Chondrocyte (in vitro differentiated cells): ENCODE measurements at regions not wholly inside any gene's neighbourhood (a gene's known extent, or its start where the extent isn't known, plus 50 kb on each side); places are given as distances from the start of the nearest gene placed in this dataset.

Experiments
- DNase-seq: peaks from one replicate; pipeline ENCODE4 v3.0.0; 2021; ENCODE audit warnings: mixed read lengths, low spot score
- H3K27ac Mint-ChIP-seq: one replicate; pipeline ENCODE4 v1.8.0; 2021; ENCODE audit warnings: mild to moderate bottlenecking, moderate library complexity, mixed read lengths; ENCODE audit not compliant: unreplicated experiment
- H3K27me3 Mint-ChIP-seq: 2 replicates; pipeline ENCODE4 v1.8.0; 2021; ENCODE audit warnings: low read depth, mixed read lengths
- H3K36me3 Mint-ChIP-seq: 2 replicates; pipeline ENCODE4 v1.8.0; 2021; ENCODE audit warnings: low read depth, mixed read lengths
- H3K4me1 Mint-ChIP-seq: 2 replicates; pipeline ENCODE4 v1.8.0; 2021; ENCODE audit warnings: low read depth, mild to moderate bottlenecking, mixed read lengths
- H3K4me3 Mint-ChIP-seq: one replicate; pipeline ENCODE4 v1.8.0; 2021; ENCODE audit warnings: mild to moderate bottlenecking, moderate library complexity, mixed read lengths; ENCODE audit not compliant: unreplicated experiment
- H3K9me3 Mint-ChIP-seq: 2 replicates; pipeline ENCODE4 v1.8.0; 2021; ENCODE audit warnings: low read depth, mixed read lengths
- CTCF ChIP-seq: fragments of 200-600 bp; sonication (generic); IDR thresholded peaks from 2 replicates; pipeline ENCODE4 v1.5.0; 2021; ENCODE audit warnings: antibody characterized with exemption, mild to moderate bottlenecking, moderate library complexity

- no peaks in the 10 kb centered on the region for H3K4me1 Mint-ChIP-seq
- H3K9me3 Mint-ChIP-seq = peaks cover 9% of the 10 kb centered on the region
- H3K27ac Mint-ChIP-seq = no peak overlapping the region
- no peaks in the 10 kb centered on the region for H3K27me3 Mint-ChIP-seq
- H3K4me3 Mint-ChIP-seq = no peak overlapping the region
- peaks cover 2% of the 10 kb centered on the region for H3K36me3 Mint-ChIP-seq
- DNase-seq = no peak
- no peak for TF ChIP-seq CTCF
Observed at GRCh38 chr13:83365723-83366122, 516.6 kb downstream of the SLITRK1 start.

GRCh38 chr13:83355041-83355440 is 527.2 kb downstream of the SLITRK1 start:
- no peaks in the 10 kb centered on the region for H3K27me3 Mint-ChIP-seq
- no peak for DNase-seq
- peaks cover 2% of the 10 kb centered on the region for H3K9me3 Mint-ChIP-seq
- no peaks in the 10 kb centered on the region for H3K36me3 Mint-ChIP-seq
- no peak overlapping the region for H3K4me3 Mint-ChIP-seq
- TF ChIP-seq CTCF = no peak
- H3K27ac Mint-ChIP-seq = no peak overlapping the region
- no peaks in the 10 kb centered on the region for H3K4me1 Mint-ChIP-seq

GRCh38 chr13:83352391-83352790 is 529.9 kb downstream of the SLITRK1 start:
- no peaks in the 10 kb centered on the region for H3K4me1 Mint-ChIP-seq
- no peak for TF ChIP-seq CTCF
- H3K27me3 Mint-ChIP-seq = no peaks in the 10 kb centered on the region
- no peak overlapping the region for H3K4me3 Mint-ChIP-seq
- H3K9me3 Mint-ChIP-seq = no peaks in the 10 kb centered on the region
- H3K36me3 Mint-ChIP-seq = no peaks in the 10 kb centered on the region
- H3K27ac Mint-ChIP-seq = no peak overlapping the region
- no peak for DNase-seq

- H3K27ac Mint-ChIP-seq = no peak overlapping the region
- H3K36me3 Mint-ChIP-seq = no peaks in the 10 kb centered on the region
- H3K4me1 Mint-ChIP-seq = no peaks in the 10 kb centered on the region
- H3K9me3 Mint-ChIP-seq = peaks cover under 1% of the 10 kb centered on the region
- no peak for DNase-seq
- no peaks in the 10 kb centered on the region for H3K27me3 Mint-ChIP-seq
- TF ChIP-seq CTCF = no peak
- H3K4me3 Mint-ChIP-seq = no peak overlapping the region
Observed at GRCh38 chr13:83350569-83350968, 531.7 kb downstream of the SLITRK1 start.

- Mint-ChIP-seq H3K4me1 (no peaks in the 10 kb centered on the region), H3K27ac (no peak overlapping the region), H3K9me3 (peaks cover 15% of the 10 kb centered on the region), H3K4me3 (no peak overlapping the region), H3K36me3 (no peaks in the 10 kb centered on the region), H3K27me3 (no peaks in the 10 kb centered on the region)
- no peak for DNase-seq
- TF ChIP-seq CTCF = no peak
Observed at GRCh38 chr13:83344518-83344917, 537.8 kb downstream of the SLITRK1 start.
